ENCODE measurements at regions not wholly inside any gene's neighbourhood (a gene's known extent, or its start where the extent isn't known, plus 50 kb on each side); places are given as distances from the start of the nearest gene placed in this dataset.
"Not testable (repeated sequence)": the region's sequence is repeated elsewhere in the genome, so short reads cannot be mapped to it uniquely, and the experiment has no call there.

DNA sequence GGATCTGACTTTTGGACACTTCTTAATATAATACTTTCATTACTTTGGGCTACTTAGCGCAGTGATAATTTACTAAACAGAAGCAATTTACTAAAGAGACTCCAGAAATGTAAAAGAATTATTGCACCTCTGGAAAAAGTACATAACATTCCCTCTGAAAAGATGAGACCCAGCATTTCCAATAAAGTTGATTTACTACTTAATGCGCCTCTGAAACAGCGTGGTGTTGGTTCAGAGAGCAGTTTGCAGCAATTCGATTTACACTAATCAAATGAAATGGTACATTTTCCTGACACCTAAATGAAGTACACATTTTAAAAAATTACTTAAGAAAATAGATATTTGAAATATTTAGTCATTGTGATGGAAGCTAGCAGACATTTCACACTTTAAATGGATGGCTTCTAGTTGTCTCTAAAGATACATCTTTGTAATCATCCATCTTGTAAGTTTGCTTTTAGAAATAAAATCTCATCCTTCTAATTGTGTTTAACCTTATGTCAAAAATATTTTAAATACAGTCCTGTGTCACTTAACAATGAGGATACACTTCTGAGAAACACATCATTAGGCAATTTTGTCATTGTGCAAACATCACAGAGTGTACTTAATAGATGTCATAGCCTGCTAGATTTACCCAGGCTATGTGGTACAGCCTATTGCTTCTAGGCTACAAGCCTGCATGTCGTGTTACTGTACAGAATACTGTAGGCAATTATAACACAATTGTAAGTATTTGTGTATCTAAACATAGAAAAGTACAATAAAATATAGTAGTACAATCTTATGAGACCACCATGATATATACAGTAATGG lies 284.6 kb upstream of the UBE2E3 start:
- DNase-seq (ENCODE audit: low spot score), result no peak

GRCh38 chr2:180694445-180695421 lies 285.7 kb upstream of the UBE2E3 start:
- no peak for DNase-seq (ENCODE audit: low spot score)

DNA sequence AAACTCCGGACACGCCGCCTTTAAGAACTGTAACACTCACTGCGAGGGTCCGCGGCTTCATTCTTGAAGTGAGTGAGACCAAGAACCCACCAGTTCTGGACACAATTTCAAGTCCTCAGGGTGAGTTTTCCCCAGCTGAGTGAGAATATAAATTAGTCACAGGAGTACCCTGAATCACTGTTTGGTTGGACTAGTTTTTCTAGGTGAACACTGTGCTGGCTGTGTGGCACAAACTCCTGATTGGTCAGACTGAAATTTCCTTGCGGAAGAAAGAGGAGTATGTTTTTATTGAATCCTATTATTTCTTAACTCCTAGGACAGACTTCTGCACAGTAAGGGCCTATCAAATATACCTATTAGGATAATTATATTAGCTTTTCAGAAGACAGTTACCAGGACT lies 288.1 kb upstream of the UBE2E3 start:
- no peak for DNase-seq (ENCODE audit: low spot score)

DNA sequence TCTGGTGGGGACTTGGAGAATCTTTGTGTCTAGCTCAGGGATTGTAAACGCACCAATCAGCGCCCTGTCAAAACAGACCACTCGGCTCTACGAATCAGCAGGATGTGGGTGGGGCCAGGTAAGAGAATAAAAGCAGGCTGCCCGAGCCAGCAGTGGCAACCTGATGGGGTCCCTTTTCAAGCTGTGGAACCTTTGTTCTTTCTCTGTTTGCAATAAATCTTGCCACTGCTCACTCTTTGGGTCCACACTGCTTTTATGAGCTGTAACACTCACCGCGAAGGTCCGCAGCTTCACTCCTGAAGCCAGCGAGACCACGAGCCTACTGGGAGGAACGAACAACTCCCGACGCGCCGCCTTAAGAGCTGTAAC lies 288.6 kb upstream of the UBE2E3 start:
- DNase-seq (ENCODE audit: low spot score), result not testable (repeated sequence)

DNA sequence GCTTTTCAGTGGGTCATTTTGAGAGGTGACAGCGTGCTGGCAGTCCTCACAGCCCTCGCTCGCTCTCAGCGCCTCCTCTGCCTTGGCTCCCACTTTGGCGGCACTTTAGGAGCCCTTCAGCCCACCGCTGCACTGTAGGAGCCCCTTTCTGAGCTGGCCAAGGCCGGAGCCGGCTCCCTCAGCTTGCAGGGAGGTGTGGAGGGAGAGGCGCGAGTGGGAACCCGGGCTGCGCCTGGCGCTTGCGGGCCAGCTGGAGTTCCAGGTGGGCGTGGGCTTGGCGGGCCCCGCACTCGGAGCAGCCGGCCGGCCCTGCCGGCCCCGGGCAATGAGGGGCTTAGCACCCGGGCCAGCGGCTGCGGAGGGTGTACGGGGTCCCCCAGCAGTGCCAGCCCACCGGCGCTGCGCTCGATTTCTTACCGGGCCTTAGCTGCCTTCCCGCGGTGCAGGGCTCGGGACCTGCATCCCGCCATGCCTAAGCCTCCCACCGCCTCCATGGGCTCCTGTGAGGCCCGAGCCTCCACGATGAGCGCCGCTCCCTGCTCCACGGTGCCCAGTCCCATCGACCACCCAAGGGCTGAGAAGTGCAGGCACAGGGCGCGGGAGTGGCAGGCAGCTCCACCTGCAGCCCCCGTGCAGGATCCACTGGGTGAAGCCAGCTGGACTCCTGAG lies 289.1 kb upstream of the UBE2E3 start:
- DNase-seq (ENCODE audit: low spot score), result not testable (repeated sequence)

- DNase-seq (ENCODE audit: low spot score), result no peak
These were observed 289.8 kb upstream of the UBE2E3 start for GRCh38 chr2:180690611-180691010.

DNA sequence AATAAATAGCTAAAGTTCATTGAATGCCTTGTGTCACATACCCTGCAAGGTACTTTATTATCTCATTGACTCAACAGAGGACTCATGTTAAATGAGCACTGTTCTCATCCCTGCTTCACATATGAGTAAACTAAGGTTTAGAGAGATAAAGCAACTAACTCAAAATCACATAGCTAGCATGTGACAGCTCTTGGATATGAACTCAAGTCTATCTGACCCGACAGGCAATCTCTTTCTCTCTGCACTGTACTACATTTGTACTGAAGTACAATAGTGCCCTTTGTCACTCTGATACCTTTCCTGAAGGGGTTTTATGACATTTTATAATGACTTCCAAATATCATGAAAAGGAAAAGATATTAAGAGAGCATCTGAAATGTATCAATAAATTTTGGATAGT lies 297.5 kb upstream of the UBE2E3 start:
- DNase-seq (ENCODE audit: low spot score), result no peak

DNA sequence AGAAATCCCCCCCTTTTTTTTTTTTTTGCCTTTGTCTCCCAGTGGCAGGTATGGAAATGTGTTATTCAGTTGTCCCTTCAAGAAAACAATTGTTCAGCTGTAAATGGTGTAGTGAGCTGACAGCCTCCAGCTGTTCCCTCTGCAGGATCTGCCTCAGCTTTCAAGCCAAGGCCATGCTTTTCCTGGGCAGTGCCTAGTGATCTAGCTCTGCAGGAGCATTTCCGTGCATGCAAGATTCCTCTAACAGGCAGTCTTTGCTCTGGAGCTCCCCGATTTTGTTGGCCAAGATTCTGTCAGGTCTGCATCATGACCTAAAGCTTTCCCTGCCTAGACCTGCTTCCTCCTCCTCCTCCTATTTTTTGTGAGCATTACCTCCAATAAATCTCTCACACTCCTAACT lies 300.7 kb upstream of the UBE2E3 start:
- DNase-seq (ENCODE audit: low spot score), result no peak

DNA sequence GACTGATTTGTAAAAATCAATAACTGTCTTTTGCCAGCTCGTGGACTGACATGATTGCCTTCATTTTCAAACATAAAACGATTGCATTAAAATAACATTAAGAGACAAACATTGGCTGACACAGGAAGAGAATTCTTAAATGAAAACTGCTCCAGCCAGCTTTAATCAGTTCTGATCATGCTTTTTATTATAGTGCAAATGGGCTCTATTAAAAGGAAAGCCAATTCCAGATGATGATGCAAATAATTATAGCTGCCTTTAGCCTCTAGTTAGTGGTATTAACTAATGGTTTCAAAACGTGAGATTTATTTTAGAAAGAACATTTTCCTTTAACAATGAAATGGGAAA lies 301.8 kb upstream of the UBE2E3 start:
- no peak for DNase-seq (ENCODE audit: low spot score)

DNA sequence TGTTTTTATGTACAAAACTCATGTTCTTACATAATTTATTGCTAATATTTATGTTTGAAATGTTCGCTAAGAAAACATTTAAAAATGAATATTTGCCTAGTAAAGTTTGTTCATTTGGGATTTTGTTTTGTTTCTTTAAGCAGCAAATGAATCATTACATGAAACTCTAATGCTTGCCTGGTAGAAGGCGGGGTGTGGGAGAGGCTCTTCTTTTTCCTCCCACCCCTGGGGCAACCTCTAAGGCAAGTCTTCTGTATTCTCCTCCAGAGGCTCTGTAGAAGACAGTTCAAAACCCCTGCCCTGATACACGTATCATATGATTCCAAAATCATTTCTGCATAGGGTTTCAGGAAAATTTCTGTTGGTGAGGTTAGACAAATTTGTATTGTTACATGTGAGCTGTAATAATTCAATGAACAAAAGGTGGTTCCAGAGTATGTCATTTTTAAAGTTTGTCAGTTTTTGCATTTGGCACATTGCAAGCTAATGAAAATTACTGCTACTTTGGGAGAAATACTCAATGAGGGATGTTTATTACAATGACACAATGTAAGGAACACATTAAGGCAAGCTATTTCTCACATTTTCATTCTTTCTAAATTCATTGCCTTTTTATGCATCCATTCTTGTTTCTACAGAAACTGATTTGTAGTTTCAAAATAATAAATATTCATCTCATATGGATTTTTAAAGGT lies 302.3 kb upstream of the UBE2E3 start:
- no peak for DNase-seq (ENCODE audit: low spot score)

GRCh38 chr2:180677200-180677599 lies 303.2 kb upstream of the UBE2E3 start:
- no peak for DNase-seq (ENCODE audit: low spot score)

- no peak for DNase-seq (ENCODE audit: low spot score)
These were observed 303.8 kb upstream of the UBE2E3 start for GRCh38 chr2:180676520-180677025.

GRCh38 chr2:180675170-180675569 lies 305.2 kb upstream of the UBE2E3 start:
- DNase-seq (ENCODE audit: low spot score), result no peak

DNA sequence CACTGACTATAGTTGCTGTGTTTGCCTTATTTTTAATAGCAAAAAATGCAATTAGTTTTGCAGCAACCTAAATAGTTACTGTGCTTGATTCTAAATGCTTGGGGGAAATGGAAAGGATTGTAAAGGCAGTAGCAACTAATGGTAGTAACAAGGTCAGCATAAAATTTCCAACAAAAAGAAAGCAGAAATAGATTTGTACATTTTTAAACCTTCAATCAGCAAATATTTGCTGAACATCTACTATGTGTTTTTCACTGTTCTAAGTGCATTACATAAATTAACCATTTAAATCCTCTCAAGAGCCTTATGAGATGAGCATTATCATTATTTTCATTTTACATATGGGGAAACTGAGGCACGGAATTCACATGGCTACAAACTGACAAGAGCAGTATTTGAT lies 308.0 kb upstream of the UBE2E3 start:
- DNase-seq (ENCODE audit: low spot score), result no peak

DNA sequence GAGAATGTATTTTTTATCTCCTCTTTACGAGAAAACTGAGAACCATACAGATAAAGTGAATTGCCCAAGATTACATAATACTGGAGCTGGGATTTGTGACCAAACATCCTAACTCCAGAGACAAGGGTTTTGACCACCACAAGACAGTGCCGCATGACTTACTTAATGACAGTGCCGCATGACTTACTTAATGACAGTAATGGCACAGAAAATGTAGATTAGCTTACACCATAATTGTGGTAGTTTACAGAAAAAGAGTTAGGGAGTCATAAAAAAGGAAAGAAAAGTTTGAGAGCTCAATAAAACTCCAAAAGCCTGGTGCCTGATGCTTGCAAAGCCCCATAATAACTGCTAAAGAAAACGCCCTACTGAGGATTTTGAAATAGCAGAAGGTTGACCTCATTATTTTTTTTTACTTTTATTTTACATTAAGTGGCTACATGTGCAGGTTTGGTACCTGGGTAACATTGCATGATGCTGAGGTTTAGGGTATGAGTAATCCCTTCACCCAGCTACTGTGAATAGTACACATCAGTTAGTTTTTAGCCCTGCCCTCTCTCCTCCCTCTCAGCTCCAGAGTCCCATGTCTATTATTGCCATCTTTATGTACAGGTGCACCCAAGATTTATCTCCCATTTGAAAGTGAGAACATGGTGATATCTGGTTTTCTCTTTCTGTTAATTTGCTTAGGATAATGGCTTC lies 310.0 kb upstream of the UBE2E3 start:
- no peak for DNase-seq (ENCODE audit: low spot score)

DNA sequence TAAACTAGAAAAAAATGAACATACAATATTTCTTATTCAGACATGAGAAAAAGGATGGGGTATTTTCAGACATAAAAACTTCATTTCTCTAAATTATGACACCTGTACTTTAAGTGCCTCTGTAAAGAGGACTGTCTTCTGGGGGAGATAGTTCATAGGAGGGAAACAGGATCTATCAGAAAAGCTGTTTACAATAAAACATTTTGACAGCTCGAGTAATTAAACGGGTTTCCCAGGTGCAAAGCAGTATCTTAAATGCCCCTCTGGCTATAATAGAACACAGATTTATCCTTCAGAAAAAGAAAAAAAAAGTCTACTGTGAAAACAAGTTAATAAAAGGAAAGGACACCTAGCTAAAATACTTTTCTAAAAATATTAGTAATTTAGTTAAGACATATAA lies 311.4 kb upstream of the UBE2E3 start:
- DNase-seq (ENCODE audit: low spot score), result no peak

GRCh38 chr2:180664507-180664906 lies 315.9 kb upstream of the UBE2E3 start:
- DNase-seq (ENCODE audit: low spot score), result no peak

DNA sequence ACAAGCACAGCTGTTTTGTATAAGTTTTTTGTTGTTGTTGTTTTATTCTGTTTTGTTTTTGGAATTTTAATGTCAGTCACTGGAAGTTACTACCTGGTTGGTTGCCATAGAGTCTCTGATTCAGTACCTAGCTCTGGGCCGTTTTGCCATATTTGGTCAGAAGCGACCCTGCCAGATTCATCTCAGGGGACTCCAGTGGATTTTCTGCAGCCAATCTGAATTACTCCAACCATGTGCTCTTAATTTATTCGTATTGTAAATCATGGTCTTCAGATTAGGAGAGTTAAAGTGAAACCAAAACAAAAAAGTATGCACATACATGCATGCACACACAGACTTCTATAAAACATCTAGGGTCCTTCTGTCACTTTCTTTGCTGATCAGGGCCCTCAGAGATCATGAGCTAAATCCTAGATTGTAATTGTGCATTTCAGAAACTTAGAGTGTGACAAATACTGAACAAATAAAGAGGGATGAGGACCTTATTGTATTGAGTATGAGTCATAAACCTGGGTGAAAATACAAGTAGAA lies 317.4 kb upstream of the UBE2E3 start:
- DNase-seq (ENCODE audit: low spot score), result no peak

GRCh38 chr2:180662521-180662920 lies 317.9 kb upstream of the UBE2E3 start:
- DNase-seq (ENCODE audit: low spot score), result no peak

DNA sequence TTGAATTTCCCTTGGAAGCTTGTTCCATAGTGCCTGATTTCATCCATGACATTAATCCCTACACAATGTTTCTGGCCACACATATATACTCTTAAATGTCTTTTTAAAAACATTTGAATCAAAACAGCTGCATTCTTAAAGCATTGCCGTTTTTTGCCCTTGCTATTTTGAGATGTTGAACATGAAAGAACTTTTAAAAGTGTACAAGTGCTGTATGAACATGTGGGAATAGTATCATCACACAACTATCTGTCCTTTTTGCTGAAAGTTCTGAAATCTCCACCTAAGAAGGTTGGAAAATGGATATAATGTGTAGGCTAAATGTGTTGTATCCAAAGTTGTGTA lies 318.7 kb upstream of the UBE2E3 start:
- no peak for DNase-seq (ENCODE audit: low spot score)
